ENCODE measurements at regions not wholly inside any gene's neighbourhood (a gene's known extent, or its start where the extent isn't known, plus 50 kb on each side); places are given as distances from the start of the nearest gene placed in this dataset.
"Not testable (repeated sequence)": the region's sequence is repeated elsewhere in the genome, so short reads cannot be mapped to it uniquely, and the experiment has no call there.

DNA sequence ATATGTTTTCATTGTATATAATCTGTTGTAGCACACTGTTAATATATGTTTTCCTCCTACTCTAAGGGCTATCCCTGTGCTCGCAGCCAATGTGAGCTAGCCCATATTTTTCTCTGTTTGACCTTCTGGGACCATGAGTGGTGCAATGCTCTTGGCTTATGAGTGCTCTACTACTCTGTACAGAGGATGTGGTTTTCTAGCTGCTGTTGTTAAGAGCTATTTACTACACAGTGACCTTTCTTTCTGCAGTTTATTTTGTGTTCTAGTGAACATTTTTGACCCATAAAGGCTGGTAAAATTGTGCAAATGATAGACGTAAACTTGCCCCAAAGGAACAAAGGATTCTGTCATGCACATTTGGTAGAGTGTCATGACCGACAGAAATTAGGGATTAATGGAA lies 84.1 kb upstream of the CPHXL start:
- TF ChIP-seq, protein P1, sequence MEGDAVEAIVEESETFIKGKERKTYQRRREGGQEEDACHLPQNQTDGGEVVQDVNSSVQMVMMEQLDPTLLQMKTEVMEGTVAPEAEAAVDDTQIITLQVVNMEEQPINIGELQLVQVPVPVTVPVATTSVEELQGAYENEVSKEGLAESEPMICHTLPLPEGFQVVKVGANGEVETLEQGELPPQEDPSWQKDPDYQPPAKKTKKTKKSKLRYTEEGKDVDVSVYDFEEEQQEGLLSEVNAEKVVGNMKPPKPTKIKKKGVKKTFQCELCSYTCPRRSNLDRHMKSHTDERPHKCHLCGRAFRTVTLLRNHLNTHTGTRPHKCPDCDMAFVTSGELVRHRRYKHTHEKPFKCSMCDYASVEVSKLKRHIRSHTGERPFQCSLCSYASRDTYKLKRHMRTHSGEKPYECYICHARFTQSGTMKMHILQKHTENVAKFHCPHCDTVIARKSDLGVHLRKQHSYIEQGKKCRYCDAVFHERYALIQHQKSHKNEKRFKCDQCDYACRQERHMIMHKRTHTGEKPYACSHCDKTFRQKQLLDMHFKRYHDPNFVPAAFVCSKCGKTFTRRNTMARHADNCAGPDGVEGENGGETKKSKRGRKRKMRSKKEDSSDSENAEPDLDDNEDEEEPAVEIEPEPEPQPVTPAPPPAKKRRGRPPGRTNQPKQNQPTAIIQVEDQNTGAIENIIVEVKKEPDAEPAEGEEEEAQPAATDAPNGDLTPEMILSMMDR (IDR thresholded peaks at IDR 0.05; ENCODE audit: control insufficient read depth, extremely low read depth, insufficient read depth): no peak
- no peak overlapping the region for H3K4me3 ChIP-seq (ENCODE audit: low read depth, low read length)
- no peak for DNase-seq (ENCODE audit: low read depth)

DNA sequence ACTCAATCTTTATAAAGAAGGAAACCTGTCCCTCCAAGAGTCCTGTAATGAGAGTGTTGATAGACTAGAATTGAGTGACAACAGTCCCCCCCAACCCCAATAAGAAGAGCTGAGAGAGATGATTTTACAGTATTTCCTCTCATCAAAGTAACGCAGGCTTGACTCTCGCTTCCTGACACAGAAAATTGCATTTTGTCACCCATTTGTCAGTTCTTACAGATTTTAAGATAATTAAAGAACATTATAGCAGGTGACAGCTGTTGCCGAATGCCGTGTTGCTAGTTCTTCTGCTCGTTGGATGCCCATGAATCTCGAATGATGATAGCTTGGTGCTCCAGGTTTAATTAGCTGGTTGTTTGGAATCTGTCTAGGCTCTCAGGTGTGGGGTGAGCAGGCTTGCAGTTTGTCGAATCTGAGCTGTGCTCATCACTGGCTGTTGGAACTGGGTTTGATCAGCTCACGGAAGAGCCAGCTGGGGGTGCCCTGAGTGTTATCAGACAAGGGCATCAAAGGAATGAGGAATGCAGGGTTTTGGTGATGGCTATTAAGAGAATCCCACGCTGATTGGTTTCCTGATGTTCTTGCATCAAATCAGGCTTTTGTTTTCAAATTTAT lies 84.8 kb upstream of the CPHXL start:
- TF ChIP-seq, protein P1 (IDR thresholded peaks at IDR 0.05; ENCODE audit: control insufficient read depth, extremely low read depth, insufficient read depth): no peak
- no peak overlapping the region for H3K4me3 ChIP-seq (ENCODE audit: low read depth, low read length)
- no peak for DNase-seq (ENCODE audit: low read depth)

DNA sequence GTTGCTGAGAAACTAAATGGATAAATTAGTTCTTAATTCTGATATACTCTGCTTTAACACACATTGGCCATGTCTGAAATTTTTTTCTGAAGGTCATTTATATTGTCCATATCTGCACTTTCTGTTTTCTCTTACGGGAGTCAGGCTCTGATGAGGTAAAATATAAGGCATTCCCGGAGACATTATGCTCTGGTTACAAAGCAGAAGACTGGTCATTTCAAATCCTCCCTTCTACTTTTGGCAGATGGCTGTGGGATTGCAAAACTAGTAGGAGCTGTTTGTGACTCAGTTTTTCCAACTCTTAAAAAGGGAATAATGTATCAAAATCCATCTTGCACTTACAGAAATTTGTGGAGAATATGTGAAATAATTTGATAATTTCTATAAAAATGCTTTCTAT lies 92.2 kb upstream of the CPHXL start:
- TF ChIP-seq, protein P1 (IDR thresholded peaks at IDR 0.05; ENCODE audit: control insufficient read depth, extremely low read depth, insufficient read depth): no peak
- no peak for DNase-seq (ENCODE audit: low read depth)
- H3K4me3 ChIP-seq (ENCODE audit: low read depth, low read length): no peak overlapping the region

DNA sequence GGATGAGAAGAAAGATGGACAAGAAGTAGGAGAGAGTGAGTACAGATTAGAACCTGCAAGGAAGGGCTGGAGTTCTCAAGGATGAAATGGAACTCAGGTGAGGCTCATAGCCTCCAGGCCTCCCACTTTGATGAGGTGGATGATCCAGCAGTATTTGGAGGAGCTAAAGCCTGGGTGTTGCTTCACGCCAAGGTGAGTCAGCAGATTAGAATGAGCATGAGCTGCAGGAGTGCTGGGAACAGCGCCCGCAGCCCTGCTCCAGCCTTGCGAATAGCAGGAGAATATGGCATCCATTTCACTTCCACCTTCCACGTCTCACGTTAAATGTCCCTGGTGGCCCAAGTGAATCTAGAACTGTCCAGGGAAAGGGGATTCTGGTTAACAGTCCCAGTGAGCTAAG lies 94.4 kb upstream of the CPHXL start:
- DNase-seq (ENCODE audit: low read depth): no peak
- TF ChIP-seq, protein P1 (IDR thresholded peaks at IDR 0.05; ENCODE audit: control insufficient read depth, extremely low read depth, insufficient read depth): no peak
- H3K4me3 ChIP-seq (ENCODE audit: low read depth, low read length): no peak overlapping the region

DNA sequence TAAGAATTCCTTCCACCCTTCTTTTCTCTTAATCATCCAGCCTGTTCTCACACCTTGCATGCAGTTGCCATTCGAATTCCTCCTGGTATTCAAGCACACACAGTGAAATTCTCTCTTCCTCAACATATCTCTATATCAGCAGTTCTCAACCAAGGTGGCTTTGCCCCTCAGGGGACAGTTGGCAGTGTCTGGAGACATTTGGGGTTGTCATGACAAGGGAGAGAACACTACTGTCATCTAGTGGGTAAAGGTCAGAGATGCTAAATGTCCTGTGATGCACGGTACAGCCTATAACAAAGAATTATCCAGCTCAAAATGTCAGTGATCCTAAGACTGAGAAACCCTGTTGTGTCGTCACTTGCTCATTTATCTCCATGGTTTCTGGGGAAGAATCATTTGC lies 94.8 kb upstream of the CPHXL start:
- TF ChIP-seq, protein P1 (IDR thresholded peaks at IDR 0.05; ENCODE audit: control insufficient read depth, extremely low read depth, insufficient read depth): no peak
- no peak for DNase-seq (ENCODE audit: low read depth)
- H3K4me3 ChIP-seq (ENCODE audit: low read depth, low read length): no peak overlapping the region

DNA sequence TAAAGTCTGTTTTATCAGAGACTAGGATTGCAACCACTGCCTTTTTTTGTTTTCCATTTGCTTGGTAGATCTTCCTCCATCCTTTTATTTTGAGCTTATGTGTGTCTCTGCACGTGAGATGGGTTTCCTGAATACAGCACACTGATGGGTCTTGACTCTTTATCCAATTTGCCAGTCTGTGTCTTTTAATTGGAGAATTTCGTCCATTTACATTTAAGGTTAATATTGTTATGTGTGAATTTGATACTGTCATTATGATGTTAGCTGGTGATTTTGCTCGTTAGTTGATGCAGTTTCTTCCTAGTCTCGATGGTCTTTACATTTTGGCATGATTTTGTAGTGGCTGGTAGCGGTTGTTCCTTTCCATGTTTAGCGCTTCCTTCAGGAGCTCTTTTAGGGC lies 99.5 kb upstream of the CPHXL start:
- DNase-seq (ENCODE audit: low read depth); H3K4me3 ChIP-seq (ENCODE audit: low read depth, low read length): not testable (repeated sequence)

DNA sequence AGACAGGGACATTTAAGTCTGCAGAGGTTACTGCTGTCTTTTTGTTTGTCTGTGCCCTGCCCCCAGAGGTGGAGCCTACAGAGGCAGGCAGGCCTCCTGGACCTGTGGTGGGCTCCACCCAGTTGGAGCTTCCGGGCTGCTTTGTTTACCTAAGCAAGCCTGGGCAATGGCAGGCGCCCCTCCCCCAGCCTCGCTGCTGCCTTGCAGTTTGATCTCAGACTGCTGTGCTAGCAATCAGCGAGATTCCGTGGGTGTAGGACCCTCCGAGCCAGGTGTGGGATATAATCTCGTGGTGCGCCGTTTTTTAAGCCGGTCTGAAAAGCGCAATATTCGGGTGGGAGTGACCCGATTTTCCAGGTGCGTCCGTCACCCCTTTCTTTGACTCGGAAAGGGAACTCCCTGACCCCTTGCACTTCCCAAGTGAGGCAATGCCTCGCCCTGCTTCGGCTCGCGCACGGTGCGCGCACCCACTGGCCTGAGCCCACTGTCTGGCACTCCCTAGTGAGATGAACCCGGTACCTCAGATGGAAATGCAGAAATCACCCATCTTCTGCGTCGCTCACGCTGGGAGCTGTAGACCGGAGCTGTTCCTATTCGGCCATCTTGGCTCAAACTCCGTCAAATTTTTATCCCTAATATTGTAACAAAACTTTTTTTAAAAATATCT lies 101.2 kb upstream of the CPHXL start:
- H3K4me3 ChIP-seq (ENCODE audit: low read depth, low read length): peak overlapping the region; percentile 41
- not testable (repeated sequence) for DNase-seq (ENCODE audit: low read depth)

DNA sequence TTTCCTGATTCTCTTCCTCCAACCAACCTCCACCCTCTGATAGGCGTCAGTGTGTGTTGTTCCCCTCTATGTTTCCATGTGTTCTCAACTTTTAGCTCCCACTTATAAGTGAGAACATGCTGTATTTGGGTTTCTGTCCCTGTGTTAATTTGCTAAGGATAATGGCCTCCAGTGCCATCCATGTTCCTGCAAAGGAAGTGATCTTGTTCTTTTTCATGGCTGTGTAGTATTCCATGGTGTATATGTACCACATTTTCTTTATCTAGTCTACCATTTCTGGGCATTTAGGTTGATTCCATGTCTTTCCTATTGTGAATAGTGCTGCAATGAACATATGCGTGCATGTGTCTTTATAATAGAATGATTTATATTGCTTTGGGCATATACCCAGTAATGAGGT lies 107.1 kb upstream of the CPHXL start:
- DNase-seq (ENCODE audit: low read depth); H3K4me3 ChIP-seq (ENCODE audit: low read depth, low read length): not testable (repeated sequence)

Data from LNCaP clone FGC (cell line).